HG02870 (cell line): ENCODE measurements at regions not wholly inside any gene's neighbourhood (a gene's known extent, or its start where the extent isn't known, plus 50 kb on each side); places are given as distances from the start of the nearest gene placed in this dataset.
"Not testable (repeated sequence)": the region's sequence is repeated elsewhere in the genome, so short reads cannot be mapped to it uniquely, and the experiment has no call there.

Experiments used
- ATAC-seq: cut with Tn5 transposase; IDR thresholded peaks from one replicate; pipeline ENCODE4 v1.9.1; 2021; ENCODE audit warnings: mild to moderate bottlenecking, moderate library complexity; ENCODE audit not compliant: unreplicated experiment

- ATAC-seq: no peak
Measured at GRCh38 chr10:78231939-78232338, 198.3 kb downstream of the RPS24 start.

GRCh38 chr10:78236416-78237015 is 202.9 kb downstream of the RPS24 start:
- no peak for ATAC-seq

- ATAC-seq: not testable (repeated sequence)
Measured at GRCh38 chr10:78237951-78238350, 204.3 kb downstream of the RPS24 start.

- no peak for ATAC-seq
Measured at GRCh38 chr10:78247266-78247665, 213.6 kb downstream of the RPS24 start.

- no peak for ATAC-seq
Measured at GRCh38 chr10:78247821-78248220, 214.2 kb downstream of the RPS24 start.

- ATAC-seq: no peak
Measured at GRCh38 chr10:78248651-78249464, 215.2 kb downstream of the RPS24 start.

GRCh38 chr10:78249690-78250089 is 216.0 kb downstream of the RPS24 start:
- ATAC-seq: no peak

GRCh38 chr10:78250313-78251015 is 216.8 kb downstream of the RPS24 start:
- no peak for ATAC-seq

GRCh38 chr10:78251016-78251385 is 217.3 kb downstream of the RPS24 start:
- no peak for ATAC-seq

- no peak for ATAC-seq
Measured at GRCh38 chr10:78252286-78252685, 218.6 kb downstream of the RPS24 start.

- no peak for ATAC-seq
Measured at GRCh38 chr10:78253063-78253853, 219.6 kb downstream of the RPS24 start.

GRCh38 chr10:78254013-78254412 is 220.3 kb downstream of the RPS24 start:
- ATAC-seq: no peak

- ATAC-seq: no peak
Measured at GRCh38 chr10:78255214-78255613, 221.6 kb downstream of the RPS24 start.

- no peak for ATAC-seq
Measured at GRCh38 chr10:78255796-78256638, 222.4 kb downstream of the RPS24 start.

- no peak for ATAC-seq
Measured at GRCh38 chr10:78258323-78259030, 224.8 kb downstream of the RPS24 start.

- ATAC-seq: no peak
Measured at GRCh38 chr10:78259391-78259790, 225.7 kb downstream of the RPS24 start.

- no peak for ATAC-seq
Measured at GRCh38 chr10:78260141-78260540, 226.5 kb downstream of the RPS24 start.

GRCh38 chr10:78260680-78261079 is 227.0 kb downstream of the RPS24 start:
- no peak for ATAC-seq

GRCh38 chr10:78261291-78261690 is 227.6 kb downstream of the RPS24 start:
- no peak for ATAC-seq

- no peak for ATAC-seq
Measured at GRCh38 chr10:78262860-78263259, 229.2 kb downstream of the RPS24 start.
